Activated CD8-positive, alpha-beta T cell treated with anti-CD3 and anti-CD28 coated beads for 36 hours (primary cell): ENCODE measurements at regions not wholly inside any gene's neighbourhood (a gene's known extent, or its start where the extent isn't known, plus 50 kb on each side); places are given as distances from the start of the nearest gene placed in this dataset.

ENCODE experiments used
- ATAC-seq: fragments of 200-7000 bp; cut with Tn5 transposase; one replicate; pipeline ENCODE4 v1.10.0; 2021; ENCODE audit warnings: mild to moderate bottlenecking, moderate library complexity
- CTCF ChIA-PET: fragments of 350-600 bp; sonication (Branson Sonifier 250); formaldehyde crosslinking; loops from one replicate; lab custom pipeline; 2021; ENCODE audit warnings: antibody characterized with exemption; lab: Charles Lee
- POLR2A ChIA-PET: fragments of 350-600 bp; sonication (Branson Sonifier 250); formaldehyde crosslinking; loops from one replicate; lab custom pipeline; 2021; ENCODE audit warnings: antibody characterized with exemption; lab: Charles Lee
- DNase-seq: peaks from one replicate; pipeline ENCODE4 v3.0.0-alpha.2; 2020
- H3K27ac Mint-ChIP-seq: one replicate; pipeline ENCODE4 v1.8.0; 2021; ENCODE audit warnings: mild to moderate bottlenecking, mixed read lengths
- H3K27me3 Mint-ChIP-seq: one replicate; pipeline ENCODE4 v1.8.0; 2021; ENCODE audit warnings: mixed read lengths
- H3K36me3 Mint-ChIP-seq: one replicate; pipeline ENCODE4 v1.8.0; 2021; ENCODE audit warnings: low read depth, mixed read lengths
- H3K4me1 Mint-ChIP-seq: one replicate; pipeline ENCODE4 v1.8.0; 2021; ENCODE audit warnings: low read depth, mixed read lengths
- H3K4me3 Mint-ChIP-seq: one replicate; pipeline ENCODE4 v1.8.0; 2021; ENCODE audit warnings: mild to moderate bottlenecking, moderate library complexity, mixed read lengths
- H3K9me3 Mint-ChIP-seq: one replicate; pipeline ENCODE4 v1.8.0; 2021; ENCODE audit warnings: mixed read lengths
- CTCF ChIP-seq: fragments of 200-600 bp; IDR thresholded peaks from one replicate; pipeline ENCODE4 v1.8.0; 2022; ENCODE audit warnings: antibody characterized with exemption, mild to moderate bottlenecking
- intact Hi-C: fragments of 100-400 bp; cut with micrococcal nuclease; formaldehyde crosslinking; loops from one replicate; pipeline ENCODE4 v1.10.0; 2022

DNA sequence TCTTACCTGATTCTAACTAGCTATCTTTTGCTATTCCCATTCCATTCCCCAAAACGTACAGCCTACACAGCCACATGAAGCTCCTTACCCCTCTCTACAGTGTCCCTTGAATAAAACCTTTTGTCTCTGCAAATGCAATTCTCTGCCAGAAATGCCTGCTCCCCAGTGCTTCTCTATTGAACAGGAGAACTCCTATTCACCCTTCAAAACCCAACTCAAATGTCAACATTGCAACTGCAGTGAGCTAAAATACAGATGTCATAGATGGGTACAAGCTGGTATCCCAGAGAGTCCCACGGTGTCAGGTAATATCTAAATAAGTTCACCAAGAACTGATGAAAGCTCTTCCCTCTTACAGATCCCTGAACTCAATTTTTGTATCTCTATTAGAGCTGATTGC, 421.7 kb downstream of the INSC start:
- ATAC-seq (no peak), DNase-seq (no peak)
- Mint-ChIP-seq H3K4me1 (no peaks in the 10 kb centered on the region), H3K36me3 (no peaks in the 10 kb centered on the region), H3K27me3 (no peaks in the 10 kb centered on the region), H3K9me3 (no peaks in the 10 kb centered on the region), H3K27ac (no peak overlapping the region), H3K4me3 (no peak overlapping the region)
- TF ChIP-seq CTCF = no peak
- ChIA-PET CTCF (no interaction called here), POLR2A (no interaction called here)
- intact Hi-C loops = no loop called here

GRCh38 chr11:15539645-15540044, 424.9 kb downstream of the INSC start:
- ChIA-PET CTCF (no interaction called here), POLR2A (no interaction called here)
- H3K27me3 Mint-ChIP-seq = no peaks in the 10 kb centered on the region
- TF ChIP-seq CTCF = no peak
- no peaks in the 10 kb centered on the region for H3K9me3 Mint-ChIP-seq
- DNase-seq = no peak
- no peak overlapping the region for H3K27ac Mint-ChIP-seq
- H3K36me3 Mint-ChIP-seq = no peaks in the 10 kb centered on the region
- no peak for ATAC-seq
- intact Hi-C loops = no loop called here
- H3K4me1 Mint-ChIP-seq = no peaks in the 10 kb centered on the region
- H3K4me3 Mint-ChIP-seq = no peak overlapping the region

DNA sequence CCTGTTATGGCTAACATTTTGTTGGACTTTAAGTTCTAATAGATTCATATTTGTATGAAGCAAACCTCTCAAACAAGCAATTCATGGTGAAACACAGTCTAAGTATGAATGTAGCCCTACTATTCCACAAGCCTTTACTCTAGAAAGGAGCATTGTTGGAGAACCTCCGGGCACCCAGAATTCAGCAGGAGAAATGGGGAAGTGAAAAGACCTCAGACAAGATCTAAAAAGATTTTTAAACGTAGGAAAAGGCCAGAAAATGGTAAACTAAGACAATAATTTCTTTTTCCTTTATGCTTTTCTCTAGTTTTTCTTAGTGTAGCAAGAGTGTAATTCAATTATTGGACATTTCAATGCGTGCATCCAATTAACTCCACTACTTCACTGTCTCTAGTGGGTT, 426.4 kb downstream of the INSC start:
- ChIA-PET CTCF (no interaction called here), POLR2A (no interaction called here)
- ATAC-seq (no peak), DNase-seq (no peak)
- TF ChIP-seq CTCF = no peak
- Mint-ChIP-seq H3K27me3 (no peaks in the 10 kb centered on the region), H3K36me3 (no peaks in the 10 kb centered on the region), H3K4me3 (no peak overlapping the region), H3K9me3 (no peaks in the 10 kb centered on the region), H3K4me1 (no peaks in the 10 kb centered on the region), H3K27ac (no peak overlapping the region)
- intact Hi-C loops = no loop called here

GRCh38 chr11:15544353-15544752, 429.6 kb downstream of the INSC start:
- Mint-ChIP-seq H3K27ac (no peak overlapping the region), H3K27me3 (no peaks in the 10 kb centered on the region), H3K36me3 (no peaks in the 10 kb centered on the region), H3K9me3 (no peaks in the 10 kb centered on the region), H3K4me1 (no peaks in the 10 kb centered on the region), H3K4me3 (no peak overlapping the region)
- intact Hi-C loops = no loop called here
- ChIA-PET POLR2A (no interaction called here), CTCF (no interaction called here)
- ATAC-seq (no peak), DNase-seq (no peak)
- TF ChIP-seq CTCF = no peak

DNA sequence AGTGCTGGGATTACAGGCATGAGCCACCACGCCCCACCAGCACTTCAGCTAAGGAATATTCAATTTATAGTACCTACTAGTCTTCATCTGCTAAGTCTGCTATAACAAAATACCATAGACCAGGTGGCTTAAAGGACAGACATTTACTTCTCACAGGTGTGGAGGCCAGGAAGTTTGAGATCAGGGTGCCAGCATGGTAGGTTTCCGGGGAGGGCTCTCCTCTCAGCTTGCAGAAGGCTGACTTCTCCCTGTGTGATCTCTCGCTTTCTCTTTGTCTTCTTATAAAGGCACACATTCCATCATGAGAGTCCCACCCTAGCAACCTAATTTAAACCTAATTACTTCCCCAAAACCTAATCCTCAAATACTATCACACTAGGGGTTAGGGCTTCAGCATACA, 433.0 kb downstream of the INSC start:
- H3K27me3 Mint-ChIP-seq = no peaks in the 10 kb centered on the region
- H3K27ac Mint-ChIP-seq = no peak overlapping the region
- POLR2A ChIA-PET = no interaction called here

More for the DNA sequence above, 433.0 kb downstream of the INSC start:
- Mint-ChIP-seq H3K9me3 (no peaks in the 10 kb centered on the region), H3K4me3 (no peak overlapping the region), H3K36me3 (no peaks in the 10 kb centered on the region), H3K4me1 (no peaks in the 10 kb centered on the region)
- intact Hi-C loops = no loop called here
- ATAC-seq (no peak), DNase-seq (no peak)
- no peak for TF ChIP-seq CTCF
- CTCF ChIA-PET = no interaction called here
